ENCODE measurements at regions not wholly inside any gene's neighbourhood (a gene's known extent, or its start where the extent isn't known, plus 50 kb on each side); places are given as distances from the start of the nearest gene placed in this dataset.

DNA sequence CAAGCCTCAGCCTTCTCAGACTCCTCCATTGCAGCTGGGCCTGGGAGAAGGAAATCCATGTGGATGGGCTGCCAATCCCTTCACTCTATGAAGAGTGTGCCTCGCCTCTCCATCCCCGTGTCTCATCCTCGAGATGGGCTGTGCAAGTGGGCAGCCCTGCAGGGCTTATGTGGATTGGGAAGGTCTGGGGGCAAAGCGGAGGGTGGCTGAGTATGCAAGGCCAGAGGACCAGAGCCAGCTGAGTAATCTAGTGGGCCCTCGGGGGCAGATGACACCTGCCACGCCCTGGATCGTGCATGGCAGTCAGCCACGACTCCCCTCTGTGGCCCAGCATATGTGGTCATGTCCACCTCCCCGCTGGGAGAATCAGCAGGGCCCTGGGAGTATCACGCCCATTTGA, 78.9 kb downstream of the IRX5 start:
- TF ChIP-seq, protein P1, sequence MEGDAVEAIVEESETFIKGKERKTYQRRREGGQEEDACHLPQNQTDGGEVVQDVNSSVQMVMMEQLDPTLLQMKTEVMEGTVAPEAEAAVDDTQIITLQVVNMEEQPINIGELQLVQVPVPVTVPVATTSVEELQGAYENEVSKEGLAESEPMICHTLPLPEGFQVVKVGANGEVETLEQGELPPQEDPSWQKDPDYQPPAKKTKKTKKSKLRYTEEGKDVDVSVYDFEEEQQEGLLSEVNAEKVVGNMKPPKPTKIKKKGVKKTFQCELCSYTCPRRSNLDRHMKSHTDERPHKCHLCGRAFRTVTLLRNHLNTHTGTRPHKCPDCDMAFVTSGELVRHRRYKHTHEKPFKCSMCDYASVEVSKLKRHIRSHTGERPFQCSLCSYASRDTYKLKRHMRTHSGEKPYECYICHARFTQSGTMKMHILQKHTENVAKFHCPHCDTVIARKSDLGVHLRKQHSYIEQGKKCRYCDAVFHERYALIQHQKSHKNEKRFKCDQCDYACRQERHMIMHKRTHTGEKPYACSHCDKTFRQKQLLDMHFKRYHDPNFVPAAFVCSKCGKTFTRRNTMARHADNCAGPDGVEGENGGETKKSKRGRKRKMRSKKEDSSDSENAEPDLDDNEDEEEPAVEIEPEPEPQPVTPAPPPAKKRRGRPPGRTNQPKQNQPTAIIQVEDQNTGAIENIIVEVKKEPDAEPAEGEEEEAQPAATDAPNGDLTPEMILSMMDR (IDR thresholded peaks at IDR 0.05) = no peak
- TF ChIP-seq EZH2 (IDR thresholded peaks at IDR 0.05; ENCODE audit: borderline replicate concordance, insufficient read depth, low read depth, low read length, poor library complexity, severe bottlenecking) = no peak
